Central memory CD8-positive, alpha-beta T cell (primary cell): ENCODE measurements at regions not wholly inside any gene's neighbourhood (a gene's known extent, or its start where the extent isn't known, plus 50 kb on each side); places are given as distances from the start of the nearest gene placed in this dataset.
"Not testable (repeated sequence)": the region's sequence is repeated elsewhere in the genome, so short reads cannot be mapped to it uniquely, and the experiment has no call there.

Experiments used
- ATAC-seq: fragments of 150-1000 bp; cut with Tn5 transposase; replicated peaks from 2 replicates; pipeline ENCODE4 v1.10.0; 2022; ENCODE audit warnings: mild to moderate bottlenecking, moderate FRiP score, moderate number of reproducible peaks; ENCODE audit not compliant: poor library complexity, severe bottlenecking; ENCODE audit errors: extremely low read depth
- DNase-seq, 2 donors: peaks; one replicate each; pipeline ENCODE4 v3.0.0; 2021; ENCODE audit warnings: low spot score in 2 of 2
- H3K27ac Mint-ChIP-seq: one replicate; pipeline ENCODE4 v1.8.0; 2022; ENCODE audit warnings: low read depth, mild to moderate bottlenecking, moderate library complexity, mixed read lengths
- H3K27me3 Mint-ChIP-seq: one replicate; pipeline ENCODE4 v1.8.0; 2022; ENCODE audit warnings: mixed read lengths
- H3K36me3 Mint-ChIP-seq: one replicate; pipeline ENCODE4 v1.8.0; 2022; ENCODE audit warnings: mild to moderate bottlenecking, moderate library complexity, mixed read lengths; ENCODE audit not compliant: insufficient read depth
- H3K4me1 Mint-ChIP-seq: one replicate; pipeline ENCODE4 v1.8.0; 2022; ENCODE audit warnings: mixed read lengths
- H3K4me3 Mint-ChIP-seq: one replicate; pipeline ENCODE4 v1.8.0; 2022; ENCODE audit warnings: mild to moderate bottlenecking, moderate library complexity, mixed read lengths
- H3K9me3 Mint-ChIP-seq: one replicate; pipeline ENCODE4 v1.8.0; 2022; ENCODE audit warnings: mixed read lengths

GRCh38 chr16:61418802-61419201 is 617.4 kb downstream of the CDH8 start:
- H3K27ac Mint-ChIP-seq, H3K36me3 Mint-ChIP-seq, H3K4me1 Mint-ChIP-seq, H3K27me3 Mint-ChIP-seq, ATAC-seq, H3K4me3 Mint-ChIP-seq, DNase-seq: not testable (repeated sequence)
- H3K9me3 Mint-ChIP-seq: peaks cover 27% of the 10 kb centered on the region

- Mint-ChIP-seq H3K9me3 (peaks cover 26% of the 10 kb centered on the region), H3K27ac (no peak overlapping the region), H3K4me3 (no peak overlapping the region), H3K27me3 (no peaks in the 10 kb centered on the region), H3K36me3 (peaks cover 2% of the 10 kb centered on the region), H3K4me1 (no peaks in the 10 kb centered on the region)
- ATAC-seq: no peak
- no peak for DNase-seq
These were observed 621.1 kb downstream of the CDH8 start for GRCh38 chr16:61415126-61415525.

DNA sequence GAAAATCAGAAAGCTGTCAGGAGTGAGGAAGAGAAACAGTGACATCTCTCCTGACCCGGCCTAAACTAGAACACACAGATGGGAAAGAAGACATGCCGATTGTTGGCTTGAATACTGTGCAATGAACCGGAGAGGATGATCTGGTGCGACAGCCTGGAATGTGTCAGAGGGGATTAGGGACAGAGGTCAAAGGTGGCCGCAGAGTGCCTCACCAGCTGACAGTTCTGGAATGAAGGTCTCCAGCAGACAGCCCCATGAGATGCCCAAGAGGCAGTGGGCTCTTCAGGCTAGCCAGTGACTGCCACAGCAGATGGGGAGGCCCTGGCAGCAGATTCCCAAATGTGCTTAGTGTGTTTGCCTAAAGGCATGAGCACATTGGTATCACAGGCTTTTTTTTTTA is 623.2 kb downstream of the CDH8 start:
- no peak overlapping the region for H3K27ac Mint-ChIP-seq
- no peaks in the 10 kb centered on the region for H3K4me1 Mint-ChIP-seq
- H3K4me3 Mint-ChIP-seq: no peak overlapping the region
- no peaks in the 10 kb centered on the region for H3K27me3 Mint-ChIP-seq
- H3K9me3 Mint-ChIP-seq: peaks cover 21% of the 10 kb centered on the region
- DNase-seq: no peak
- ATAC-seq: no peak
- H3K36me3 Mint-ChIP-seq: peaks cover 2% of the 10 kb centered on the region

DNA sequence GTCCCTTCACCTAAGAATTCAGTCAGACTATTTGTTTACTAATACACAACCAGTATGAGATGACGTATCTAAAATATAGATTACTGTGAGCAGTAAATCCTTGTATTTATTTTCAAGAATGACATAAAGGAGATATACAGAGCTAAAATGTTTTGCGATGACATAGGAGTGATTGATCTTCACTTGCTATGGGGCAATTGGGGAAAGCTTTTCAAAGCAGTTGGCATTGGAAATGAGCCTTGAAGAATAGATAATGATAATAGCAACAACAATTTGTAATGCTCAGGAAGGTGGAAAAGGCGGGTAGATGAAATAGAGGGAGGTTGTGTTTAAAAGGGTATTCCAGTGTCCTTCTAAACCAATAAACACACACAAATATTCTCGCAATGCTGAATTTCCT is 623.7 kb downstream of the CDH8 start:
- DNase-seq (no peak), ATAC-seq (no peak)
- no peak overlapping the region for H3K27ac Mint-ChIP-seq
- H3K9me3 Mint-ChIP-seq: peaks cover 21% of the 10 kb centered on the region
- H3K4me1 Mint-ChIP-seq: no peaks in the 10 kb centered on the region
- H3K36me3 Mint-ChIP-seq: peaks cover 2% of the 10 kb centered on the region
- H3K4me3 Mint-ChIP-seq: no peak overlapping the region
- no peaks in the 10 kb centered on the region for H3K27me3 Mint-ChIP-seq

DNA sequence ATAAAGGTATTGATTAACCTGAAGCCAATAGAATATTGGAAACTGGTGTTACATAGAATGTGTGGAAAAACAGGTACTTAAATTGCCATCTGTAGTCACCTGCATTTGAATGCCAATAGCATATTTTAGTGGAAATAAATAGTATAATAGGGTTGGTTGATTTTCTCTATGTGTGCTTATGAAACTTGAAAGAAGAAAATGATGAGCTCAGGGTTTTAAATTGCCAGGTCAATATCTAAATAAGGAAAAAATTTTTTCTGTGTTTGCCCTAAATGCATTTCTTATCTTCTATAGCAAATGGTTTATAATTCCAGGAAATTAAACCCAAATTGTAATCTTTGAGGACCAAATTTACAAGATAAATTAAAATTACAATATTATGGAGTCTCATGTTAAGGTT is 626.6 kb downstream of the CDH8 start:
- Mint-ChIP-seq H3K4me3 (no peak overlapping the region), H3K27ac (no peak overlapping the region), H3K4me1 (no peaks in the 10 kb centered on the region), H3K36me3 (peaks cover 2% of the 10 kb centered on the region), H3K27me3 (no peaks in the 10 kb centered on the region), H3K9me3 (peaks cover 27% of the 10 kb centered on the region)
- no peak for DNase-seq
- ATAC-seq: no peak

DNA sequence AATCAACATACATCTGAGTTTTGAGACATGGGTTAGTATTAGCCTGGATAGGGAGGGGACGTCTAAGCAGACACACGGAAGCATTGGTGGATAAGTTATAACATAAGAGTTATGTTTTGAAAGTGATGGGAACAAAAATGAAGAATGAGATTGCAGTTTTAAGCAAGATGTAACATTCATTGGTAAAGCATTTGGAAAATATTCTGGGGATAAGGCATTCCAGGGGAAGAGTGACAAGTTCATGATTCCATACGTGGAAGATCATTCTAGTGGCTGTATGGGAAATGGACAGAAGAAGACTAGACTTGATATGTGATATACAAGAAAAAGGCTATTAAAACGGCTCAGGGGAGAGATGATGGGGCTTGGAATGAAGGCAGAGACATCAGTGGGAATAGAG is 632.9 kb downstream of the CDH8 start:
- Mint-ChIP-seq H3K36me3 (no peaks in the 10 kb centered on the region), H3K27me3 (no peaks in the 10 kb centered on the region), H3K9me3 (peaks cover 36% of the 10 kb centered on the region), H3K27ac (no peak overlapping the region), H3K4me1 (no peaks in the 10 kb centered on the region), H3K4me3 (no peak overlapping the region)
- ATAC-seq (no peak), DNase-seq (no peak)

- no peaks in the 10 kb centered on the region for H3K4me1 Mint-ChIP-seq
- H3K9me3 Mint-ChIP-seq: peaks cover 34% of the 10 kb centered on the region
- no peak for DNase-seq
- no peaks in the 10 kb centered on the region for H3K27me3 Mint-ChIP-seq
- no peak overlapping the region for H3K27ac Mint-ChIP-seq
- no peak overlapping the region for H3K4me3 Mint-ChIP-seq
- ATAC-seq: no peak
- H3K36me3 Mint-ChIP-seq: no peaks in the 10 kb centered on the region
These were observed 644.3 kb downstream of the CDH8 start for GRCh38 chr16:61391896-61392295.

GRCh38 chr16:61390965-61391637 is 645.1 kb downstream of the CDH8 start:
- no peak overlapping the region for H3K27ac Mint-ChIP-seq
- H3K4me1 Mint-ChIP-seq: no peaks in the 10 kb centered on the region
- H3K27me3 Mint-ChIP-seq: no peaks in the 10 kb centered on the region
- no peak for ATAC-seq
- peaks cover 41% of the 10 kb centered on the region for H3K9me3 Mint-ChIP-seq
- no peak overlapping the region for H3K4me3 Mint-ChIP-seq
- DNase-seq: no peak
- no peaks in the 10 kb centered on the region for H3K36me3 Mint-ChIP-seq

- DNase-seq (no peak), ATAC-seq (no peak)
- Mint-ChIP-seq H3K9me3 (peaks cover 43% of the 10 kb centered on the region), H3K27me3 (no peaks in the 10 kb centered on the region), H3K36me3 (no peaks in the 10 kb centered on the region), H3K4me3 (no peak overlapping the region), H3K4me1 (no peaks in the 10 kb centered on the region), H3K27ac (no peak overlapping the region)
These were observed 650.7 kb downstream of the CDH8 start for GRCh38 chr16:61385392-61386071.

GRCh38 chr16:61382435-61382834 is 653.8 kb downstream of the CDH8 start:
- H3K9me3 Mint-ChIP-seq: peaks cover 47% of the 10 kb centered on the region
- no peak overlapping the region for H3K27ac Mint-ChIP-seq
- H3K27me3 Mint-ChIP-seq: no peaks in the 10 kb centered on the region
- H3K4me3 Mint-ChIP-seq: no peak overlapping the region
- DNase-seq (no peak), ATAC-seq (no peak)
- H3K4me1 Mint-ChIP-seq: no peaks in the 10 kb centered on the region
- H3K36me3 Mint-ChIP-seq: no peaks in the 10 kb centered on the region

GRCh38 chr16:61379311-61379710 is 656.9 kb downstream of the CDH8 start:
- ATAC-seq (no peak), DNase-seq (no peak)
- H3K4me1 Mint-ChIP-seq: no peaks in the 10 kb centered on the region
- no peaks in the 10 kb centered on the region for H3K36me3 Mint-ChIP-seq
- no peak overlapping the region for H3K4me3 Mint-ChIP-seq
- peaks cover 34% of the 10 kb centered on the region for H3K9me3 Mint-ChIP-seq
- no peak overlapping the region for H3K27ac Mint-ChIP-seq
- no peaks in the 10 kb centered on the region for H3K27me3 Mint-ChIP-seq

DNA sequence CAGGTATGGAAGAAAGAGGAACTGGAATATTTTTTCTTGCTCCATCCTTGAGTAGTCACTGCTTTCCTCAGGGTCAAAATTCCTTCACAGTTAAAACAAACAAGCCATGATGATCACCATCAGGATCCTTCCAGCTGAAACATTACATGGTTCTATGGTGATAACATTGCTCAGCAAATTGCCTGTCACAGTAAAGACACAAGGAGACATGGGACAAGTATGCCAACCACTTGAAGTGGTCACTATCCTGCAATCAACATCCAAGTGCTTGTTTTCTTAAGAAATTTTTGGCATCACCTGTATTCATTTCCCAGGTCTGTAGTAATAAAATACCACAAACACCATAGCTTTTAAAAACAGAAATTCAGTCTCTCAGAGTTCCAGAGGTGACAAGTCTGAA is 662.2 kb downstream of the CDH8 start:
- no peak overlapping the region for H3K27ac Mint-ChIP-seq
- peaks cover 13% of the 10 kb centered on the region for H3K9me3 Mint-ChIP-seq
- no peak overlapping the region for H3K4me3 Mint-ChIP-seq
- no peaks in the 10 kb centered on the region for H3K4me1 Mint-ChIP-seq
- no peaks in the 10 kb centered on the region for H3K36me3 Mint-ChIP-seq
- DNase-seq: no peak
- no peaks in the 10 kb centered on the region for H3K27me3 Mint-ChIP-seq
- ATAC-seq: no peak

DNA sequence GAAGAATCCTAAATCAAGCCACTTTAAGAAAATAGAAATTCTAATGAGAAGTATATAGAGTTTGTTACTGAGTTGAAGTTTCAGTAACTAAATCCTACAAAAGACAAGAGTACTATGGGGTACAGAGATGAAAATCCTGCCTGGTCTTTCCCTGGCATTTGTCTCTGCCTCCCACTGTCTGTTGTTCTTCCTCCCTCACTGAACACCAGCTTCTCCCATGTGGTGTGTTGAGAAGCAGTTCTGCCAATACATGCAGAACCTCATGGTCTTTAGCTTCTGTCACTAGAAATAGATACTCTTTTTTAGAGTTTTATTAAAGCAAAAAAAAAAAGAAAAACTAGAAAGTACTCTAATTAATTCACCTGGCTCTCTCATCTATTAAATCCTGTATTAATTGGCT is 664.4 kb downstream of the CDH8 start:
- Mint-ChIP-seq H3K4me3 (no peak overlapping the region), H3K36me3 (no peaks in the 10 kb centered on the region), H3K9me3 (peaks cover 14% of the 10 kb centered on the region), H3K27ac (no peak overlapping the region), H3K27me3 (no peaks in the 10 kb centered on the region), H3K4me1 (no peaks in the 10 kb centered on the region)
- ATAC-seq (no peak), DNase-seq (no peak)
